ENCODE measurements at regions not wholly inside any gene's neighbourhood (a gene's known extent, or its start where the extent isn't known, plus 50 kb on each side); places are given as distances from the start of the nearest gene placed in this dataset.
A peak's percentile ranks its signal among the peaks of the same experiment; 100 is the strongest.
"Not testable (repeated sequence)": the region's sequence is repeated elsewhere in the genome, so short reads cannot be mapped to it uniquely, and the experiment has no call there.

GRCh38 chr13:58505262-58505920 lies 873.8 kb downstream of the PCDH17 start:
- DNase-seq: not testable (repeated sequence)

GRCh38 chr13:58528351-58528750 lies 896.8 kb downstream of the PCDH17 start:
- DNase-seq: no peak

GRCh38 chr13:58531614-58532013 lies 900.1 kb downstream of the PCDH17 start:
- DNase-seq: no peak

GRCh38 chr13:58542530-58542929 lies 911.0 kb downstream of the PCDH17 start:
- no peak for DNase-seq

- DNase-seq: no peak
Measured at GRCh38 chr13:58547419-58547818, 915.9 kb downstream of the PCDH17 start.

- peak; percentile 11 for DNase-seq
Measured at GRCh38 chr13:58566176-58566575, 934.6 kb downstream of the PCDH17 start.

GRCh38 chr13:58573743-58574142 lies 942.2 kb downstream of the PCDH17 start:
- no peak for DNase-seq

- no peak for DNase-seq
Measured at GRCh38 chr13:58574791-58575190, 943.2 kb downstream of the PCDH17 start.

- DNase-seq: no peak
Measured at GRCh38 chr13:58579468-58579867, 947.9 kb downstream of the PCDH17 start.

- DNase-seq: no peak
Measured at GRCh38 chr13:58583966-58584365, 952.4 kb downstream of the PCDH17 start.

- DNase-seq: no peak
Measured at GRCh38 chr13:58584610-58585009, 953.1 kb downstream of the PCDH17 start.

GRCh38 chr13:58587183-58587582 lies 955.6 kb downstream of the PCDH17 start:
- no peak for DNase-seq

GRCh38 chr13:58592052-58592451 lies 960.5 kb downstream of the PCDH17 start:
- no peak for DNase-seq

GRCh38 chr13:58592786-58593185 lies 961.2 kb downstream of the PCDH17 start:
- no peak for DNase-seq

- no peak for DNase-seq
Measured at GRCh38 chr13:58594747-58595600, 963.4 kb downstream of the PCDH17 start.

GRCh38 chr13:58597552-58597951 lies 966.0 kb downstream of the PCDH17 start:
- no peak for DNase-seq

GRCh38 chr13:58598241-58598640 lies 966.7 kb downstream of the PCDH17 start:
- no peak for DNase-seq

- no peak for DNase-seq
Measured at GRCh38 chr13:58611117-58611516, 979.6 kb downstream of the PCDH17 start.

- no peak for DNase-seq
Measured at GRCh38 chr13:58617880-58618665, 986.5 kb downstream of the PCDH17 start.

- DNase-seq: no peak
Measured at GRCh38 chr13:58619396-58620113, 988.0 kb downstream of the PCDH17 start.

- no peak for DNase-seq
Measured at GRCh38 chr13:58620176-58620575, 988.6 kb downstream of the PCDH17 start.

GRCh38 chr13:58625703-58626389 lies 994.3 kb downstream of the PCDH17 start:
- no peak for DNase-seq

Data from hindlimb muscle (tissue), 1 donor.